COLO668 (cell line): ENCODE measurements at regions not wholly inside any gene's neighbourhood (a gene's known extent, or its start where the extent isn't known, plus 50 kb on each side); places are given as distances from the start of the nearest gene placed in this dataset.
A peak's percentile ranks its signal among the peaks of the same experiment; 100 is the strongest.

Experiments
- DNase-seq: peaks from one replicate; lab custom pipeline; 2025; ENCODE audit not compliant: unreplicated experiment; lab: John Stamatoyannopoulos, UW

DNA sequence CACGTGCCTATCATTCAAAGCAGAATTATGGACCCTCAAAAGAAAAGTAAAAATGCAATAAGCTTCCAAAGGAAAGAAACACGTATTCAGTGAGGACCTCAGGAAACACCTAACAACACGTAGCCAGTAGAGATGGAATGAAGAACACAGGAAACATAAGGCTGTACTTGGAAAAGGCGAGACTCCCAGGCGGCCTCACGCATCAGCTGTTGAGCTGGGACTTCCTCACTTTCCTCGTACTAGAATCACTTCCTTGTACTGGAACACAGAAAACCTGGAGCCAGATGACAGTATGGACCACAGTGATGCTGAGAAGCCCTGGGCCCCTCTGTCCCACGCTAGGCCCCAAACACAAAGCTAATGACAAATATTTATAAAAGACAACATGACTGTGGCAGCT, 94.4 kb upstream of the BACE2 start:
- no peak for DNase-seq

DNA sequence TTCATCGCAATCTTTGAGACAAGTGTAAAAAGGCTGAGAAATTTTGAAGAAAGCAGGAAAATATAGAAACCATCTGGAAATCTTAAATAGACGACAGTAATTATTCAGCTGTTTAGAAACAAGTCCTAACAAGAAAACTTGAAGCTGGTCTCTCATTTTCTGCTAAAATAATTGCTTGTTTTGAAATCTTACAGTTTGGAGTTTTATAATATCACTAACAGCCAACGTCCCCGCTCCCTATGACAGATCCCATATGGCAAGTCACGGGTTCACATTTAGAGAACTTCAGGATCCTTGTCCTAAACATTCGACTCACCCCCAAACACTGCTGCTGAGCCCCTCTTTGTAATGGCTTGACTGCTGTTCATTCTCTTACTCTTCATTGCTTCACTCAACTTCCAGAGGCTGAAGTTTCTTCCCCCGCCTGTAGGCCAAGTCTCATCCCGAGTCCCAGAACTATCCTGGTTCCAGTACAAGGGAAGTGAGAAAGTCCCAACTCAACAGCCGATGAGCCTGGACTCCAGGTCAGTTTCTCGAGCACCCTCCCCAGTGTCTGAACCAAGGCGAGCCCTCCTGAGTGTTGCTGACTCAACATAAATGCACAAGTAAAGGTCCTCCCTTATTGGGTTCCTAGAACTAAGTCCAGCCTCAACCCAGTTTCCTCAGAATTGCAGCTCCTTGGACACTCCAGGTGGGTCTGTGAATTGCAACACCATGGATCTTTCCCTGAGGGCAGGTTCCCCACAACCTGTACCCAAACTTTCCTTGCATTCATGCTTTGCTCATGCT, 93.4 kb upstream of the BACE2 start:
- DNase-seq = no peak

DNA sequence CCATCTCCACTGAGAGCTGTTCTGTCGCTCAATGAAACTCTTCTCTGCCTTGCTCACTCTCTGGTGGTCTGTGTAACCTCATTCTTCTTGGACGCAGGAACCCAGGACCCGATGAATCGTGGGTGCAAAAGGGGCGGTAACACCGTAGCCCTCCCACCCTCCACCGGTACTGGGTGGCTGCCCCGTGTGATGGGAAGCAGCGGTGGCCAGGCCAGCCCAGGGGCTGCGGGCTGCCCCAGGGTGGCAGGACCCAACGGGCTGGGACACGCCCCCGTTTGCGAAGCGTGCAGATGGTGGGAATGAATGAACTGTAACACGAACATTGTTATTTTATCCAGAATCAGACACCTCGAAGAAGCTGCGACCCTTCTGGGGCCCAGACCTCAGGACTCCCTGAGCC, 92.3 kb upstream of the BACE2 start:
- DNase-seq = no peak

DNA sequence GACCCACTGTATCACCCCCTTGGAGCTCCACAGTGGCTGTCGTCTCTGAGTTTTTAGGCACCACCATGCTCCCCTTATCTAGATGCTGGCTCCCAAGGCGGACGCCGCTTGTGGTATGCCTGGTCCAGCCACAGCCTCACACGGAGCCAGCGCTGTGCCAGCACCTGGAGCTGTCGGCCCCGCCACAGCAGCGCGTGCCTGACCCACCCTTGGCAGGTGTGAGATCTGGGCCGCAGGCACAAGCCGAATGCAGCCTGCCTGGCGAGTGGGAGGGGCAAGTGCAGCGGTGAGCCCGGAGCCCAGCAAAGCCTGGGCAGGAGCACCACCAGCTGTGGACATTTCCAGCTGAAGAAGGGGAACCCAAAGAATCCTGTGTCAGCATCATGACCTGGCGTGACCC, 91.9 kb upstream of the BACE2 start:
- DNase-seq = peak; percentile 32

DNA sequence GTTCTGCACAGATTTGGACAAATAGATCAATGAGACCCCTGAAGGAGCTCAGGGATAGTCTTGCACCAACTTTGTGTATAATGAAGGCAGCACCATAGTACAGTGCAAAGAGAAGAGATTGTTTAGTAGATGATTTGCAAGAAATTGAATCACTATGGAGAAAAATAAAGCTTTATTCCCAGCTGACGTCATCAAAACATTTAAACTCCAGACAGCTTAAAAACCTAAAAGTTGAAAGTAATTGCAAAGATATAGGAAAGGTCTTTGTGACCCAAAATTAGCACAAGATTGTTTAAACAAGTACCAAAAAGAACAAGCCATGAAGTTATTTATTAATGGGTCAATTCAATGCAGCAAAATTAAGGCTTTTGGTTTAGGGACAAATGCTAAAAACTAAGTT, 88.8 kb upstream of the BACE2 start:
- DNase-seq = no peak

DNA sequence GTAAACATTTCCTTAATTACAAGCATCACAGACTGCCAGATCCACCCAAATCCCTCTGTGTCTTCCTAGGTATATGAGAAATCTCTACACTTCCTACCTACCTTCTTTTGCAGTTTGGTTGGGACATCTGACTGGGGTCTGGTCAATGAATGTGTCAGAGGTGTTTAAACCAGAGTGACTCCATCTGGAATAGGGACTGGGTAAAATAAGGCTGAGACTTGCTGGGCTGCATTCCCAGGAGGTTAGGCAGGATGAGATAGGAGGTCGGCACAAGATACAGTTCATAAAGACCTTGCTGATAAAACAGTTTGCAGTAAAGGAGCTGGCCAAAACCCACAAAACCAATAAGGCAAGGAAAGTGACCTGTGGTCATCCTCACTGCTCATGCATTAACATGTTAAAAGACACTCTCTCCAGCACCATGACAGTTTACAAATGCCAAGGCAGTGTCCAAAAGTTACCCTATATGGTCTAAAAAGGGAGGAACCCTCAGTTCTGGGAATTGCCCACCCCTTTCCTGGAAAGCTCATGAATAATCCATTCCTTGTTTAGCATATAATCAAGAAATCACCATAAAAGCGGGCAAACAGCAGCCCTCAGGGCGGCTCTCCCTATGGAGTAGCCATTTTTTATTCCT, 87.4 kb upstream of the BACE2 start:
- no peak for DNase-seq

DNA sequence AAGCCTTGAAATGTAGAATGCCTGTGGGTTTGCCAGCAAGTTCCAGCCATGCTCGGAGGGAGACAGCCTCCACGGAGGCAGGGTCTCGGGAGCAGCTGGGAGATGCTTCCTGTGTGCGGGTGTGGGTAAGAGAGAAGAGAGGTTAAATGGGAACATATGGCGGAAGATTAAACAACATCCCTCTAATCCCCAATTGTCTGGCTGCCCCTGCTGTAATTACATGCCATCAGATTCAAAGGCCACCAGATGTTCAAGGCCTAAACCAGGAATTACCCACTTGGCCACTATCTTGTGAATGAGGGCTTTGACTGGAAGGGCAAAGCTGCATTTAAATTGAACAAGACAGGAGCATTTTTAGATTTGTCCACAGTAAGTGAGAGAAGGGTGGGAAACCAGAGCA, 81.4 kb upstream of the BACE2 start:
- DNase-seq = no peak

DNA sequence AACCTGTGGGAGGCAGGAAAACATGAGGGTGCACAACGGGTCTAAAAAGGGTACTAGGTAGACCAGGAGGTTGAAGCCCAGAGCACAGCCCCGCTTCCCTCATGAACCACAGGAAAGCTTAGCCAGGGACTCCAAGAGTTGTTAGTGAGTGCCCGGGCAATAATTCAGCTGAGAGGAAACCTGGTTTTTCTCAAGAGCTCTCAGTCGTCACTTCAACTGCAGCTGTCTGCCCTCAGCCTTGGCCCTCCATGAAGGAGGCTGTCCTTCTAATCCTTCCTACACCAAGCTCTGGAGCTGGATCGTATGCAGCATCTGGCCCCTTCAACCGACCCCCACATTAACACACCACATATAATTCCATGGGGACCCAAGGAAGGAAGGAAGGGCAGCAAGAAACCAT, 77.0 kb upstream of the BACE2 start:
- no peak for DNase-seq

DNA sequence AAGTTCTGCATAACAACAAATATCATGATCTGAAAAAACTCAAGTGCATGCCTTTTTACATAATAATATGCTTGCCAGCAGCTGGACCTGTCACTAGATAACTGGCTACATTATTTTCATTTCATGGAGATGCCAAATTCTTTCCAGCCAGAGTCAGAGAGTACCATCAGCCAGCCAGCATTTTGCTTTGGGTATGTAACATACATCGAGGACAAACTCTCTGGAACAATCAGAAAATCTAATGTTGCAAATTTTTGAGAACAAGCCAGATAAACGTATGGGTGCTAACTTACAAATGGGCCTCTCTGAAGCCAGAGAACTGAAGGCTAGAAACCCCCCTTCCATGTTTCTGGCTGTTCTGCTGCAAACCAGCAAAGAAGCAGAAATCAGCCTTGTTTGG, 76.3 kb upstream of the BACE2 start:
- DNase-seq = no peak

DNA sequence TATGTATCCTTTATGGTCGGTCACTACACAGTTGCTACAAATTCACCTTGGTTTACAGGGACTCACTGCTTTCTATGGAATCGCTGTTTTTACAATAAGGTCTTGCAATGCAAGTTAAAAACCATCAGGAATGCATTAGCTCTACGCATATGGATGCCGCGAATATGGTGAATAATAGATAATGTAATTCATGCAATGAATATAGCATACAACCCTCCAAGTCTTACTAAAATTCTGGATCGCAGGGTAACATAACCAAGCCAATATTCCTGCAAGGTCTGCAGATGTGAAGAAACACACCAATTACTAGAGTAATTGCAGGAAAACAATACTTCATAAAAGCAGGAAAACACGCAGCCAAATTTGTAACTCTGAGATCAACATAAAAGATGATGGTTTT, 75.6 kb upstream of the BACE2 start:
- no peak for DNase-seq

DNA sequence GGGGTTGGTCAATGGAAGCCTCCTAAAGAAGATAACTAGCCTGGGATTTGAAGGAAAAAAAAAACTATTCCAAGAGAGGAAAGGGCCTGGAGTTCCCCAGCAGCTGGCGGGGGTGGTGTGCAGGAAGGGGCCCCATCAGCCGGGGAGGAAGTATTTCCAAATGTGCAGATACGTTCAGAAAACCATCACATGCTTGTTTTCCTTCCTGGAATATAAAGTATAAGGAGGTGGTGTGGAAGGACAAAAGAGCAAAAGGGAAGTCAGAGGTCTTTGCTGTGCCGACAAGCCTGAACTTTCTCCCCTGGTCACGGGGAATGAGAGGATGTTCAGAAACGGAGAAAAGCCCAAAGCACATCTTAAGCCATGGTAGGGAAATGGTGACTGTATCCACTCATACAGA, 72.0 kb upstream of the BACE2 start:
- no peak for DNase-seq

DNA sequence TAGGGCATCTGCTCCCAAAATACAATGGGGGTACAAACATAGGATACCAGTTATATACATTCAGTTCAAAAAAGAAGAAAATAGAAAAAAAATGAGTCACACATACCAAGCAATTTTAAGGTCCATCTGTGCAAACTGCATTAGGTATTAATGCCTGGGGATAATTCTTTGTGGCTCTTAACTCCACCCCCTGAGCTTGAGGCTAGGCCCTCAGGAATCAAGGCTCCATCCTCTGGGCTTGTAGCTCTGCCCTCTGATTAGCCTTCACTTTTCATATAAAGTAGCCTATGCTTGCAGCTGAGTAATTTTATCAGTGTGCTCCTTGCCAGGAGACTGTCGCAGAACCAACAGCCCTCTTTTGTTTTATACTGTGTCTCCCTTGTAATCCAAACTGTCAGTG, 69.9 kb upstream of the BACE2 start:
- no peak for DNase-seq

DNA sequence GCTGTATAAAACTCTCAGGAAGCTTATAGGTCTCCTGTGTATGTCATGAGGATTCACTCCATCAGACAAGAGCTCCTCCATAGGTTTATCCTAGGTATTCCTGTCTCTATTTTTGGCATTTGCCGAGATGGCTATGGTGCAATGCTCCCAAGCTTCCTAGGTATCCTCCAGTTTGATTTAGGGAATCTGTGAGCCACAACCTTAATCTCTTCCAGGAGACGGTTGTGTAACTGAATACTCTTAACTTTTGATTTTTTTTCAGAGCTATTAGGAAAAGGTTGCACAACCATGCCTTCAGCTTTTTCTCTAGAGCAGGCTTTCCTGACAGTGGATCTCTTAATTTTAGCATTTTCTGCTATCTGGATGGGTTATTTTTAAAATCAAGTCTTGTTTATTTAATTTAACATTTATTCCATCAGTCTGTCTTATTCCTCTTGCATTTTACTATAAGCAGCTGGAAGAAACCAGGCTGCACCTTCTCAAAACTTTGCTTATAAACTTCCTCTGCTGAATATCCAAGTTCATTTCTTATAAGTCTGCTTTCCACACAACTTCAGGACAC, 69.4 kb upstream of the BACE2 start:
- DNase-seq = no peak

DNA sequence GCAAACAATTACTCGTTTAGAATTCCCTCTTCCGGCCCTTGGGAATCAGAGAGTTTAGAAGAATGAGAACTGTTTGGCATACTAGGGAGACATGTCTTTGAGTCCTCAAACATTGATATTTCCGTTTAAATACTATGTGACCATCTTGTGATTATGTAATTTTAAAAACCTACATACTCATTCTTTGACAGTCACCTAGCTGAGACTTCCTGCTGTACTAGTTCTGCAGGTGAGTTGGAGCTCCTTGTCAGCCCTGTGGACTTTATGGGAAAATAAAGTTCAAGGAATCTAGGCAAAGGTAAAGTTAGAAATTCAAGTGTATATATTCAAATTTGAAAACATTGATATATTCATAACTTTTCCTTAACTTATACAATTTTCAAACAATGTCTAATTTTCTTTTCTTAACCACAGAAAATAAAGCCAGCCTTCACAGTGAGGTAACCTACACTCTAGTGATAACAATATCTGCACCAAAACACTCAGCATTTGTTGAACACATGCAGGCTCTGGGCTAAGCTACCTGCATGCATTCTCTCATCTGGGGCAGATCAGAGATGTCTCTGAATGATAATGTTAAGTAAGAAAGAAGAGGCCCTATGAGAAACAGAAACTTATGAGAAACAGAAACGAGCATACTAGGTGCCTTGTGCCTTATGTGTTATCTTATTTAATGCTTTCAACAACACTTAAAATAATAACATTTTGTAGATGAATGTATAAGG, 67.0 kb upstream of the BACE2 start:
- DNase-seq = no peak

DNA sequence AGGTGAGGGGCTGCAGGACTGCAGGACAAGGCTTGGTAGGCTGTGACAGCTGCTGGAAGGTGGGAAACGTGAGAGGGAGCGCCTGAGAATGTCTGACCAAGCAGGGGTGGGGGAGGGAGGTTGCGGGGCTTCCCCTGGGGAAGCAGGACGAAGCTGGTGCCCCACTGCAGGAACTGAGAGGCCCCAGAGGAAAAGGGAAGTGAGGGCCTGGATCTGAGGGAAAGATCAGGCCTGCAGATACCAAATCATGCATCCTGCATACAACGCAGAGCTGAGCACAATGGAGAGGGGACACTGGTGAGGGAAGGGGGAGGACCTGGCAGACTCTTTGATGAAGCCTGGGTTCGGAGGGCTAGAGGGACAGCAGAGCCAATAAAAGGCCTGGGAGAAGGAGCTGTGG, 65.7 kb upstream of the BACE2 start:
- DNase-seq = no peak

DNA sequence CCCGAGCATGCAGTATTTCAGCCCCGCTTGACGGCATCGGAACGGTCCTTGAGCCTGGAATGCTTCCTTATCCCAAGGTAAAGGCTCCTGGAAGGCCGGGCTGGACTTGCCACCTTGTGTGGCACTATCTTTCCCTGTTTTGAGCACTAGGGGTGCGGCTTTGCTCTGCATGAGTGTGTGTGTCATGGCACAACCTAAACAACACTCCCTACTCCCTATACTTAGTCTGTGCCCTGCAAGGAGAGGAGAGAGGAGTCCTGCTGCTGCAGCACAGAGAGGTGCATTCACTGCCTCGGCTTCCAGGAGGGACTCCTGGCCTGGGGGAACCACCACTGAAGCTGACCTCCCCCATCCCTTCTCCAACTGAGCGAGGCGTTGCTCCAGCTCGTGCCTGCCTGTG, 60.4 kb upstream of the BACE2 start:
- no peak for DNase-seq

DNA sequence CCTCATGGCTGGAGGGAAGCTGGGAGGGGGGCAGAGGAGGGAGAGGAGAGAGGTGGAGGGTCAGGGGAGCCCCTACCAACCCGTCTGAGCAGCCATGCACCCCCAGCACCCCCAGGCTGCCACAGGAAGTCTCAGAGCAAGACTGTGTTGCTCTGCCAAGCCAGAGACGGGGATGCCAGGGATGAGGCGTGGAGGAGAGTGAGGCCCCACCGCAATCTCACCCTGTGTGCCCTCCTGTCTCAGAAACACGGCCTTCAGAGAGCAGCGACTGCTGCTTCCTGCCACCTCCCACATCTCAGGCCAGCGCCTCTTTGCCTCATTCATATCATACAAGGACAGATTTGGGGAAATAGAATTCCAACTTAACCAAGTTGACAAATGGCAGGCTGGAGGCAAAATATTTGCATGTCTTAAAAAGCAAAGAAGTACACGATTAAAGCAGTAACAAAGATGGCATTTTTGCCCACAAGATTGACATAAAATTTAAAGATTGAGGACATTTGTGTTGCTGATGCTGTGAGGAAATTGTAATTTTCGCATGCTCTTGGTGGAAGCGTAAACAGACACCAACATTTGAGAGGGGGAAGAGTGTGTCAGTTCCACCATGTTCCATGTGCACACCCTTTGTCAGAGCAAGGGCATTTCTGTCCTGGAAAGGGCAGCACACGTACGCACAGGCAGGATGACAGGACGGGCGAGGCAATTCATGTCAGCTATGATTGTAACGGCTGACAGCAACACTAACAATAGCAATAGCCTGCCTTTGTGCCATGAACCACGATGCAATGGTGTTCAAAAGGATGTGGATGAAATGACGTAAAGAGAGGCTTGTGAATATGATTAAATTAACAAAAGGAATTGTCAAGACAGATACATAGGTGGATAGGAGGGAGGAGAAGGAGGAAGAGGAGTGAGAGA, 59.0 kb upstream of the BACE2 start:
- DNase-seq = no peak

DNA sequence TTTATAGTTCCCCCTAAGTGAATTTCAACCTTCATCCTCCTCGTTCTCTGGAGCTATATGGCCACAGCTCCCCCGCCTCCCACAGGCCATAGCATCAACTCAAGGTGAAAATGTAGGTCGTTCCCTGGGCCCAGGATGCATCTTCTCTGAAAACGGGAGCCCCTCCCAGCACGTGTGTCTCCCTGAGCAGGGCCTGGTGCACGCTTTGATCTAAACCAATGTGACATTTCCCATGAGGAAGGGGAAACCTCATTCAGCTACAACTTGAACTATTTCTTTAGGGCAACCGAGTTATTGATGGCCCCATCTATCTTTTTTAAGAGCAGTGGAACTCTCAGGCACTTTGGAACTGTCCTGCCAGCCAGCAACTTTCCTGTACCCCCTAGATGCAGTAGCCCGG, 57.8 kb upstream of the BACE2 start:
- no peak for DNase-seq

DNA sequence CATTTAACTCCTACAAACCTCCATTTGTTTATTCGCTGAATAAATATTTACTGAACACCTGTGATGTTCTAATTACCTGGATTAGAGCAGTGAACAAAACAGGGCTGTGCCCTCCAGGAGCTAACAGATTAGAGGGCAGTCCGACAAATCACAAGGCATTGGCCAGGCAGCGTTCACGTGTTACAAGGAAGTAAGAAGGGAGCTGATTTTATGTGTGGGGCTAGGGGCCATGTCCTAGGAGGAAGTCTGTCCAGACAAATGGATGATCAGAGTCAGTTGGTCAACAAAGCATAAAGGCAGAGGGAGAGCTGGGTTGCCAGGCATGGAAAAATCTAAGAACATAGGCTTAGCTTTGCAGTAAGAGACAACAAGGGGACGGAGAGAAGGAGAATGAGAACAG, 57.3 kb upstream of the BACE2 start:
- DNase-seq = no peak

DNA sequence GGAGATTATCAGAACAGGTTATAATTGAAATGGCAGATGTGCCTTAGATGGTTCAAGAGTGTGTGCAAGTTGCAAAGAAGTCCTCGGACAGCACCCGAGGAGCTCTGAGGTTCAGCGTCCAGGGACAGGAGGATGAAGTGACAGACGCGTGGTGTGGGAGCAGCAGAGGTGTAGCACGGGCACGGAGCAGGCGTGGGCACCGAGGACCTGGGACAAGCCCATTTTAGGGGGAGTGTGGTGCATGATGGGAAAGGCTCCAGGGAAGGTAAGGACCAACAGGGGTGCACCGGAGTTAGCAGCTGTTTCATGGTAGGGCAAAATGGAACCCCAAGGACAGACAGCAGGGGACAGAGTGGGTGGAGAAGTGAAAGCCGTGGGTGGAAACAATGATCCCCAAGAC, 56.3 kb upstream of the BACE2 start:
- no peak for DNase-seq
